ENCODE measurements at regions not wholly inside any gene's neighbourhood (a gene's known extent, or its start where the extent isn't known, plus 50 kb on each side); places are given as distances from the start of the nearest gene placed in this dataset.

DNA sequence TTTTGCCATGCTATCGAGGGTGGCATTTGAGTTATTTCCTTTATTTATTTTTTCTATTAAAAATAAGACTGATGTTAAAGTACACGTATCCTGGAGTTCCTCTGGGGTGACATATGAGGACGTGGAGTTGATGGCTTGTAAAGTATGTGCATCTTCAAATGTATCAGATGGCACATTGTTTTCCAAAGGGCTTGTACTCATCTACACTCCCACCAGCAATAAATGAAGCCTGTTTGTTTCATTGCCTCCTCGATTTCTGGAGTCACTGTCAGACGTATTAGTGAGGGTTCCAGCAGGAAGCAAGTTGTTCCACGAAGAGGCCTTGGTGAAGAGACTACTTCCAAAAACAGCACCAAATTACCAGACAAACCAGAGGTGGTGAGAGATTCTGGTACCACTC is 423.9 kb downstream of the NPHP4 start:
- no peak for DNase-seq (ENCODE audit: low spot score)

DNA sequence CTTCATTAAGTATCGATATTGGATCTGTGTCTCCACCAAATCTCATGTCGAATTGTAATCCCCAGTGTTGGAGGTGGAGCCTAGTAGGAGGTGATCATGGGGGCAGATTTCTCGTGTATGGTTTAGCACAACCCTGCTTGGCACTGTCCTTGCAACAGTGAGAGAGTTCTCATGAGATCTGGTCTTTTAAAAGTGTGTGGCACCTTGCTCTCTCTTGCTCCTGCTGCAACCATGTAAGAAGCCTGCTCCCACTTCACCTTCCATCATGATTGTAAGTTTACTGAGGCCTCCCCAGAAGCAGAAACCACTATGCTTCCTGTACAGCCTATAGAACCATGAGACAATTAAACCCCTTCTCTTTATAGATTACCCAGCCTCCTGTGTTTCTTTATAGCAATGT is 424.4 kb downstream of the NPHP4 start:
- no peak for DNase-seq (ENCODE audit: low spot score)

DNA sequence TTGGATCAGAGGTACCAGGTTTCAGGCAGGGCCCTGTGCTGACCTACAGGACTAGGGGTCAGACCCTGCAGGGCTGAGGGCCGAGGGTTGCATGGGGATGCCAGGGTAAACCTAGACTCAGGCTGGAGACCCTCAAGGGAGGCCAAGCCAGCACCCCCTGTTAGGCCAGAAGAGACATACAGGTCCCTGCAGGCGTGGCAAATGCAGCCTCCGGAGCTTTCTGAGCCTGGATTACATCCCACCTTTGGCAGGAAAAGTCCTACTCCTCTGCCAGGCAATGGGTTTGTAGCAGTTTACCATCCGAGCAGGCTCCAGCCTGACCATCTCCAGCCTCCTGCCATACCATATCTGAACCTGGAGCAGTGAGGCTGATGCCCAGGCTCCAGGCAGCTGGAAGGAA is 425.3 kb downstream of the NPHP4 start:
- DNase-seq (ENCODE audit: low spot score), result no peak

DNA sequence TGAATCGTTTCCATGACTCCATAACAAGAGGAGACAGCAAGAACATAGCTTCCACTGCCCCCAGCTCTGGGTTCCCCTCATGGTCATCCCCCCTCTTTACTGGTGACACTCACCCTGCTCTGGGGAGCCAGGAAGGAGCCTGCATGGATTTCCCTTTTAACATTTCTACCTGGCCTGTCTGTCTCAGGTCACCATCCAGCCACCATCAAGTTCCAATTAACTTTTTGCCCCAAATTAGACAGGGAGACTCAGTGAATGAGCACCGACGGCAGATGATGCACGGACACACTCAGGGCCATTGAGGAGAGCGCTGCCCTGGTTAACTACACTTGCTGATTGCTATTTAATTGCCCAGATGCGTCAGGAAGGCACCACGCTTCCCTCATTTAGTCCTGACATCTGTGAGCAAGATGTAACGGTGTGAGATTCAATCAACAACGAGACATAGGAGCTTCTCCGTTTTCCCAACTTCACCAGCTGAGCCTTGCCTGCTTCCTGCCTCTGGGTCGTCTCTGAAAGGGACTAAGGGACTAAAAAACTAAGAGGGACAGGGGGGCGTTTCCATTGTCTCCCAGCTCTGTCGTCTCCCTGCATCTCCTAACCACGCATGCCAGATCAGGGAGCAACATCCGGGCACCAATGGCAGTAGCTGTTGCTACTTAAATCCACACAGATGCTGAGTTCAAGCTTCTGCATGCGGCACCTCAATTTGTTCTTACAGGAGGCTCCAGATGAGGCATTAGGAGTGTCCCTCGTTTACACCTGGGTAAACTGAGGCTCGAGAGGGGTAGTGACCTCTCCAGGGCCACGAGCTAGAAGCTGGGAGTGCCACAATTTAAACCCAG is 426.7 kb downstream of the NPHP4 start:
- DNase-seq (ENCODE audit: low spot score), result no peak

DNA sequence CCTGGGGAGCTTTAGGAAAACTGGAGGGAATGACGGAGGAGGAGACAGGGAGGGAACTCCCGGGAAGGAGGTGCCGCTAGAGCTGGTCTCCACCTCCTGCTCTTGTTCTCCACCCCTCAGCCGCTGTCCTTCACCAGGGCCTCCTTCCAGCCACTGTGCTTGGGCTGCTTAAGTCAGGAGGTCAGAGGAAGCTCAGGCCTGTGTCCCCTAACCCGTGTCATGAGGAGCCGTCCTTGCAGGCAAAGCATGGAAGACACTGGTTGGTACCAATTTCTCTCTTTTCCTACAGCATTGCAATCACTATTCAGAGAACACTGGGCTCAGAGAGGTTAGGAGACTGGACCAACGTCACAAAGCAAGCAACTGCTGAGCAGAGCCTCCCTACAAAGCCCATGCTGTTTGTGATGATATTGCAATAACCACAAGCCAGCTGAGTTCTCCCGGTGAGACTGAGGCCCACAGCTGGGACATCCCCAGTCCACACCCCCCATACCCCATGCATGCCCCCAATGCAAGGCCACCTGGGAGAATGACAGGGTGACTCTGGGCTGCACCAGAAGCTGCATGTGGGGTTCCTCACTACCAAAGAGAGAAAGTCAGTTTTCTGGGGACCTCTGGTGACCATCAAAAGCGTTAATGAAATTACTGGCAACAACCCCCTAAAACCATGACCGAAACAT is 427.5 kb downstream of the NPHP4 start:
- no peak for DNase-seq (ENCODE audit: low spot score)

DNA sequence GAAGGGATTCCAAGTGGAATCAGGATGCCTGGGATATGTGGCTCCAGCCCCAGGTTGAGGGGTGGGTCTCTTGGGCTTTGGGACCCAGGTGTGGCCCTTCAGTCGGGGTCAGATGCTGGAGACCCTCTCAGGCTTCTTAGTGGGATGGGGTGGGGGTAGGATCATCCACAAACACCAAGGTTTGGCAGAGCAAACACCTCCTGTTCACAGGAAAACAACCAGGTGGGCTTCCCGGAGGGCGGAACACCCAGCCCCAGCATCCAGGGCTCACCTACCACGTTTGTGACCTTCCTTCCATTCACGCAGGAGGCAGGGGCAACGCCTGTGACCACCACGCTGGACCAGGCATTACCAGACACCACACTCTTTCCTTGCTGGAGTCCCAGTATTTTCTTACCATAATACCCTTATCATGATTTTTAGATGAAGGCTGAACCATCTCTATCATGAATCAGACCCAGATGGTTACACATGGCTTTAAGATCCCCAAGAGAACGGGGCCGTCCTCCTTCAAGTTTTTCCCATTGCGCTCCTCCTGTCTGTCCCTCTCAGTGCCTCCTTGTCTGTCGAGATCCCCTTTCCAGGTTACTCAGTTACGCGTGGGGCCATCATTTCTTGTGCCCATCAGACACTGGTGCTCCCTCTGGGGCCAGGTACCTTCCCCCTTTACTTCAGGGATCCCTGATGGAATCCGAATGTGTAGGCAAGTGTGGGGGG is 428.2 kb downstream of the NPHP4 start:
- no peak for DNase-seq (ENCODE audit: low spot score)

DNA sequence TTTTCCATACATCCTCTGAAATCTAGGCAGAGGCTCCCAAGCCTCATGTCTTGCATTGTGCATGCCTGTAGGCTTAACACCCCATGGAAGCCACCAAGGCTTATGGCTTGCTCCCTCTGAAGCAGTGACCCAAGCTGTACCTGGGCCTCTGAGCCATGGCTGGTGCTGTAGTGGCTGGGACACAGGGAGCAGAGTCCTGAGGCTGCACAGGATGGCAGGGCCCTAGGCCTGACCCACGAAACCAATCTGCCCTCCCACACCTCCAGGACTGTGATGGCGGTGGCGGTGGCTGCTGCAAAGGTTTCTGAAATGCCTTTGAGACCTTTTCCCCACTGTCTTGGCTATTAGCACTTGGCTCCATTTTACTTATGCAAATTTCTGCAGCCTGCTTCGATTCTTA is 429.5 kb downstream of the NPHP4 start:
- DNase-seq (ENCODE audit: low spot score), result no peak

DNA sequence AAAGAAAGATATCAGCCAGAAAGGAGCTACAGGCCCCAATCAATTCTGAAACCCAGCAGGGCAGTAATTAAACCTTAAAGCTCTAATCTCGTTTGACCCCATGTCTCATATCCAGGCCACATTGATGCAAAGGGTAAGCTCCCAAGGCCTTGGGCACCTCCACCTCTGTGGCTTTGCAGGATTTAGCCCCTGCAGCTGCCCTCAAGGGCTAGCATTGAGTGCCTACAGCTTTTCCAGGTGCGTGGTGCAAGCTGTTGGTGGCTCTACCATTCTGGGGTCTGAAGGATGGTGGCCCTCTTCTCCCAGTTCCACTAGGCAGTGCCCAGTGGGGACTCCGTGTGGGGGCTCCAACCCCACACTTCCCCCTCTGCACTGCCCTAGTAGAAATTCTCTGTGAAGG is 429.9 kb downstream of the NPHP4 start:
- DNase-seq (ENCODE audit: low spot score), result no peak

DNA sequence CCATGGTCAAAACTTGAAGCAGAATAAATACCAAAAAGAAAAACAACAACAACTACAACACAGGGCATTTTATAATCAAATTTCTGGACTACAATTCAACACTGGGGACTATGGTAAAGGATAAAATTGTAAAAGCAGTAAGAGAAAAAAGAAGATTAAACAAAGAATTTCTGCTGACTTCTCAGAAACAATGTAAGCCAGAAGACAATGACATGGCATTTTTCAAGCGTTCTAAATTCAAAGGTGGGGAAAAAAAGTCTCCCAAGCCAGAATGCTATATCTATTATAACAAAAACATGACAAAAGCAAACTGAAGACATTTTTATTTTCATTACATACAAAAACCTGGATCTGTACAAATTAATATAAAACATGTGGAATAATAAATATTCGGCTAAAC is 433.1 kb downstream of the NPHP4 start:
- DNase-seq (ENCODE audit: low spot score), result no peak

DNA sequence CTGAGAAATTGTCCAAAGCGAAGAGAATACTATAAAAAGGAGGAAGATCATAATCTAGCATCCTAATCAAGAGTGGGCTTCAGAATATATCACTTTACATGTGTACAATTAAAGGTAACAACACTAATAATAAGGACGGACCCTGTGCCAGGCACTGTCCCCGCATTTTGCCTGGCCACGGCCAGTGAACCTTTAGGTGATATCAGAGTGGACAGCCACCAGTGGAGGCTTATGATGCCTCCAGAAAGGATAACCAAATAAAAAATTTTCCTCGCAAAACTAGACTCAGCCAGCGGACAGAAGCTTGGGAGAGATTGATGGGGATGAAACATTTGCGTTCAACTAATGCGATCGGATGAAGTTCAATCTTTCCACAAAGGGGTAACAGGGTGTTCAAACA is 436.4 kb downstream of the NPHP4 start:
- no peak for DNase-seq (ENCODE audit: low spot score)

DNA sequence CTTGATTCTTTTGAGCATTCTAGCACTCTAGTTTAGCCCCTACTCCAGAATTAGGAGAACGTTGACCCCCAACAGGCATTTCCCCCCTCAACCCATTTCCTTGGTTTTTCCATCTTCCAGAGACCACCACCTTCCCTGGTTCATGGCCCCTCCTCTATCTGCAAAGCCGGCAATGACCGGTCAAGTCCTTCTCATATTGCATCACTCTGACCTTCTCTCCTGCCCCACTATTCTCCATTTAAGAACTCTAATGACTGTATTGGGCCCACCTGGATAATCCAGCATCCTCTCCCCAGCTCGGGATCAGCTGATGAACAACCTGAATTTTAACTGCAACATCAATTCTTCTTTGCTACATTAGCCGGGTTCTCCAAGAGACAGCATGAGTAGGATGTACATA is 437.4 kb downstream of the NPHP4 start:
- DNase-seq (ENCODE audit: low spot score), result no peak

DNA sequence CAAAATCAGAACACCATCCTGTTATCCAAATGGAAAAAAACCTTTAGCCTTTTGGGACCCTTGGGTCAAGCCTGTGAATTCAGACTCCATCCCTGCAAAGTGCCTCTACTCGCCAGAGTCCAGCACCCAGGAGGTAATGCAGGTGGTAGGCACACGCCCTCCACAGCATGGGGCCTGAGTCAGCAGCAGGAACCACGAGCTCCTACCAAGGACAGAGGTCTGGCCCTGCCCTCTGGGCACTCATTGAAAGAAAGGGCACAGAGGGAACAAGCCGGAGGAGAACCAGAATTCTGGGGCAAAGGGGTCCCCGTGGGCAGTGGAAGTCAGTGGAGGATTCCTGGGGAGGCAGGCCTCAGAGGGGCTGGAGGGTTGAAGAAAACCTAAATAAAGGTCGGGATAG is 438.1 kb downstream of the NPHP4 start:
- no peak for DNase-seq (ENCODE audit: low spot score)

DNA sequence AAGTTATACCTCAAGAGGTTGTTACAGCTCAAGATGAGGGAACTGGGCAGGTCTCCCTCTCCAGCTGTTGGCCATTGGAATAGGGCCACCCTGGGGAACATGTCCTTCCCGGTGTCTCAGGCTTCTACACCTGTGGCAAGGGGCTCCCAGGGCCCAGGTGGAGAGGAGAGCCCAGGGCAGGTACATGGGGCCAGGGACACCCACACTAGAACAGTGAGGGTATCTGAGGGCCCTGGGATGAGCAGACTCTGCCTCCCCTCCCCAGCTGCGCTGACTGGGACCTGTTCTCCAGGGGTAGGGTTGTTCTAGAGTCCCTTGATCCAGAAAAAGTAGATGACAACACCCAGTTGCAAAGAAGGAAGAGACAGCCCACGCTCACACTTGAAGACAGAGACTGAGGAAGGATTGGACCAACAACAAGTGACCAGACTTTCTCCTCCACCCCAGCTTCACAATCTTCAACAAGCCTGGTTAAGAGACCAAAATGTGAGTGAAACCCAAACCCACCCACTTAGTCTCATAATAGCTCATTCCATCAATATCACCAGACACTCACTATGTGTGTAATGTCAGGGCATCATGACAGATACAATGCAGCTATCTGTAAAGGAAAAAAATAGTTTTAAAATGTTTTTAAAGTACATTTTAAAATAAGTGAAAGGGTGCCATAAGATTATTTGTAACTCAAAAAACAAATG is 439.3 kb downstream of the NPHP4 start:
- no peak for DNase-seq (ENCODE audit: low spot score)

DNA sequence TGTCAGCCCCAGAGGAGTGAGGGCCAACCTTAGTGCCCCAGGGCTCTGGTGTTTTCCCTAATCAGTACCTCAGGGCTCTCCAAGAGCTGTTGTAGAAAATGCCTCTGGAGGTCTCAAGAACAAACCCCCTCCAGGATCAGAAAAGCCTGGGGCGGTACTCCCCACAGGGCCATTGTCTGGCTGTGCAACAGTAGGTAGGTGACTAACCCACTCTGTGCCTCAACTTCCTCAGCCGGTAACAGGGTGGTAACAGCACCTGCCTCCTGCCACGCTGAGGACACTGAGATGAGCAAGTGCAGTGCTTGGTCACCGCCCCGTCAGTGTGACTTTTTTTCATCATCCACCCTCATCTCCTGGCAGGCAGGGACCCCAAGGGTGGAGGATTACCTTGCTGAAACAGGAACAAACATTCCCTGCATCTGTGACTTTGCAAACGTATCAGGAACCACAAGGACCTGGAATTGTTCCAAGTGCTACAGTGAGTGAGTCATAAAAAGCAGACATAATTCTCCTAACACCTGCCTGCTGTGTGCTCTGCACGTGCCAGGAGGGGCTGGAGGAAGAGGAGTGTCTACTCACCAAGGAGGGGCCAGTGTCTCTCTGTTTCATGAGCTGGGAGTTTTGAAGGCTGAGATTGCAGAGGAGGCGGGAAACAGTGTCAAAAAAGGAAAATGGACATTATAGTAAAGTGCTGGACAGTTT is 440.8 kb downstream of the NPHP4 start:
- DNase-seq (ENCODE audit: low spot score), result no peak

DNA sequence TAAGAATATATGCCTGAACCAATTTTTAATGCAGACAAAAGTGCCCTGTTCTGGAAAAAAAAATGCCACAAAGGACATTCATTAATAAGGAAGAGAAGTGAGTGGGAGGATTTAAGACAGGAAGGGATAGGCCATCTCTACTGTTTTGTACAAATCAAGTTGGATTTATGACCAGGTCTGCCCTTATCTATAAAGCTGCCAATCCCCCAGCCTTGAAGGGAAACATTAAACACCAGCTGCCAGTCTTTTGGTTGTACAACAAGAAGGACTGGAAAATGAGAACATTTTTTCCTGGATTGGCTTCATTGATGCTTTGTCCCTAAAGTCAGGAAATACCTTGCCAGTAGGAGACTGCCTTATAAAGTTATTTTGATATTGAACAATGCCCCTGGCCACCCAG is 444.0 kb downstream of the NPHP4 start:
- no peak for DNase-seq (ENCODE audit: low spot score)

DNA sequence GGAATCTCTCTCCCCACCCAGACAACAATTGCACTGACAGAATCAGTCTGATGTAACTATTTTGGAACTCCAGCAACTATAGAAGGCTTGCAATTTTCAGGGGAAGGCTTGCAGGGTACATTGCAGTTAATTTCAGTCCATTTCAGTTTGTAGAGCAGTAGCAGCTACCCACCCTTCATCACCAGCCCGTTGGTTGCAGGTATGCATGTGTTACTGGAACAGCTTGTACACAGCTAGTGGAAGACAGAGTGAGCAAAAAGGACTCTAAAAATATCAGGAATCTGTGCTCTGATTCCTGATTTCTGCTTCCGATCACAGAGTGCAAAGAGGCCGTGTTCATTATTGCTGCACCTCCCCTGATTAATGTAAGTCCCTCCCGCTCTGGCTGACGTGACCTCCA is 449.0 kb downstream of the NPHP4 start:
- no peak for DNase-seq (ENCODE audit: low spot score)

DNA sequence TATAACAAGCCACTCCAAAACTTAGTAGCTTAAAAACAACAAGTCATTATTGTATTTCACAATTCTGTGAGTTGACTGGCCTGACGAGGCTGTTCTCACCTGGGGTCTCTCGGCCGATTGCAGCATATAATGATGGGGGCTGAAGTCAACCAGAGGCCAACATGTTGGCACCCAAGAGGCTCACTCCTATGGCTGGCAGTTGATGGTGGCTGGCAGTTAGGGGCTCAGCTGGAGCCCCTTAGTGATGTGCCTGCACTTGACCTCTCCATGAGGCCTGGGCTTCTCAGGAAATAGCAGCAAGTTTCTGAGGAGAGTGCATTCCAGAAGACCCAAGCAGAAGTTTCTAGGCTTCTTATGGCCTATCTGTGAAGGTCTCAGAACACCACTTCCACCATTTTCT is 459.4 kb downstream of the NPHP4 start:
- no peak for DNase-seq (ENCODE audit: low spot score)

DNA sequence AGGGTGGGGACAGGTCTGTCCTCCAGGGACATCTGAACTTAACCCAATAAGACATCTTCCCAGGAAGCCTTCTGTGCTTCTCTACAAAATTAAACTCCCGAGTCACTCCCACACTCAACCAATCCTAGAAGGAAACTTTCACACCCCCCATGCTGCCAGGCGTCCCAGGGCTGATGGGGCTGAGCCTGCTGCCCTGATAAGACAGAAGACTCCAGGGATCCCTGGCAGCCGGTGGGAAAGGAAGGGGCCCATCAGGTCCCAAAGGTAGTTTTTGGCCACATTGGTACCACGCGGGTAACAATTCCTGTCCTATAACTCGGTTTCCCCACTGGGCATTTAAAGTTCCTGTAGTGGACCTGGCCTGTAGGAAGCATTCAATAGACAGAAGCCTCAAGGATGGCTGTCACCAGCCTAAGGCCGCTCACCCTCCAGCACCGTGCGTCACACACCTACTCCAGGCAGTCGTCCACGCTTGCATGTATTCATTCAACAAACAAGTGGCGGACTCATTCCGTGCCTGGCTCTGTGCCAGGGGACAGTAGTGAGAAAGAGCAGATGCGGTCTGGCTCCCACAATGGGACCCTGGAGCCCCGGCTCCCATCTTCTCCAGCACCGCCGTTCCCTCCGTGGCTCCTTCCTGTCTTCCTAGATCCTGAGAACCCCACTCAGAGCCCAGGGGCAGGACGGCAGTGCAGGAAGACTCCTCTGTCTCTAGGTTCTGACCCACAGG is 465.2 kb downstream of the NPHP4 start:
- DNase-seq (ENCODE audit: low spot score), result no peak

DNA sequence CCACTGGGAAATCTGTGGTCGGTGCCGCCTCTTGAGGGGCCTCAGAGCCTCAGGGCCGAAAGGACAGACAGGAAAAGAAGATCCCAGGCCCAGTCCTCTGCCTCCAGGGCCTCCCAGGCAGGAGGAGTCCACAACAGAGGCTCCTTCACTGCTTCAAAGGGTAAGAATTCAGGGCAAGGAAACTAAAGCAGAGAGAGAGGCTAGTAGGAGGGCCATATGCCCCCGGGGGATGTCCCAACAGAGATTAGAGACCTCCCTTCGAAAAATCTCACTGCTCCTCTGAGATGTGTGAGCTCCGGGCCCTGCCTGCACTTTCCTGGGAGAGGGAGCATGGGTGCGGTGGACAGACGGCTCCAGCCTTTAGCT is 465.9 kb downstream of the NPHP4 start:
- no peak for DNase-seq (ENCODE audit: low spot score)

DNA sequence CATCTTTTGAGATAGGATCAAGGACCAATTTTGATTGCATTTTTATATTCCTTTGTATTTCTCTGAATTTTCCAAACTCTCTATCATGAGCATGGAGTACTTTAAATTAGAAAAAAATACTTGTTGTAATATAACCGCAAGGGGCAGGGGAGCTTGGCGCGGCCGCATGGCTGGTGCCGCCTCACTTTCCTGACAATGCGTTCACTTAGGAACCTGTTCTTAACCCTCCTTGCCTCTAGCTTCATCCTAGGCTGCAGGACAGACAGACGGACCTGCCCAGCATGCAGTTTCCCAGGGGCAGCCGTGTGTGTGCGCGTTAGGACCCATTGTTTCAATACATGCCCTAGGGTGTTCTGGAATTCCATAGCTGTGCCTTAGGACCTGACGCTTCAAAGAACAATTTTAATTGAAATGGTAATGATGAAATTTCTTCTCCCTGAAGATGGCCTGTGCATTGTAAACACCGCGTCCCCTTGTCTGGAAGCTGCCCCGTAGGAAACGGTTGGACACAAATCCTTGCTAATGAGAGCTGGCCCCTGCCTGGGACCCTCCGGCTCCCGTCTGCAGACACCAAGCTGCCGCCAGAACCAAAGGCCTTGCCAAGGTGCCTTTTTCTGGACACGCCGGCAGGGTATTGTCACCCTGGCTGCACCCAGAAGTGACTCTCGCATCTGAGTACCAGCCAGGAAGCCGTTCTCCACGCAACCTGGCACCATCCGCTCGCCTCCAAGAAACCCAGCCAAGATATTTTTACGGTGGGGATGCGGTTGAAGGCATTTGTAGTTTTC is 466.4 kb downstream of the NPHP4 start:
- DNase-seq (ENCODE audit: low spot score), result no peak
